ENCODE measurements at regions not wholly inside any gene's neighbourhood (a gene's known extent, or its start where the extent isn't known, plus 50 kb on each side); places are given as distances from the start of the nearest gene placed in this dataset.

- Histone ChIP-seq H3K9me3 (no peaks in the 10 kb centered on the region), H3K27ac (no peak overlapping the region), H3K27me3 (no peaks in the 10 kb centered on the region), H3K4me1 (no peaks in the 10 kb centered on the region), H3K36me3 (no peaks in the 10 kb centered on the region), H3K4me3 (no peak overlapping the region)
- no peak for TF ChIP-seq POLR2A (IDR thresholded peaks at IDR 0.05)
- TF ChIP-seq, protein P1, sequence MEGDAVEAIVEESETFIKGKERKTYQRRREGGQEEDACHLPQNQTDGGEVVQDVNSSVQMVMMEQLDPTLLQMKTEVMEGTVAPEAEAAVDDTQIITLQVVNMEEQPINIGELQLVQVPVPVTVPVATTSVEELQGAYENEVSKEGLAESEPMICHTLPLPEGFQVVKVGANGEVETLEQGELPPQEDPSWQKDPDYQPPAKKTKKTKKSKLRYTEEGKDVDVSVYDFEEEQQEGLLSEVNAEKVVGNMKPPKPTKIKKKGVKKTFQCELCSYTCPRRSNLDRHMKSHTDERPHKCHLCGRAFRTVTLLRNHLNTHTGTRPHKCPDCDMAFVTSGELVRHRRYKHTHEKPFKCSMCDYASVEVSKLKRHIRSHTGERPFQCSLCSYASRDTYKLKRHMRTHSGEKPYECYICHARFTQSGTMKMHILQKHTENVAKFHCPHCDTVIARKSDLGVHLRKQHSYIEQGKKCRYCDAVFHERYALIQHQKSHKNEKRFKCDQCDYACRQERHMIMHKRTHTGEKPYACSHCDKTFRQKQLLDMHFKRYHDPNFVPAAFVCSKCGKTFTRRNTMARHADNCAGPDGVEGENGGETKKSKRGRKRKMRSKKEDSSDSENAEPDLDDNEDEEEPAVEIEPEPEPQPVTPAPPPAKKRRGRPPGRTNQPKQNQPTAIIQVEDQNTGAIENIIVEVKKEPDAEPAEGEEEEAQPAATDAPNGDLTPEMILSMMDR (IDR thresholded peaks at IDR 0.05): no peak
- no peak for TF ChIP-seq POLR2AphosphoS5 (IDR thresholded peaks at IDR 0.05)
- no peak for DNase-seq (ENCODE audit: low spot score in 2 of 2)
- intact Hi-C loops (cut with DNase I; ENCODE audit: low total_unique reads): no loop called here
Measured at GRCh38 chr2:134153294-134153880, 100.5 kb upstream of the MGAT5 start.

- no peak for DNase-seq (ENCODE audit: low spot score in 2 of 2)
Measured at GRCh38 chr2:134154246-134154645, 99.6 kb upstream of the MGAT5 start.

DNA sequence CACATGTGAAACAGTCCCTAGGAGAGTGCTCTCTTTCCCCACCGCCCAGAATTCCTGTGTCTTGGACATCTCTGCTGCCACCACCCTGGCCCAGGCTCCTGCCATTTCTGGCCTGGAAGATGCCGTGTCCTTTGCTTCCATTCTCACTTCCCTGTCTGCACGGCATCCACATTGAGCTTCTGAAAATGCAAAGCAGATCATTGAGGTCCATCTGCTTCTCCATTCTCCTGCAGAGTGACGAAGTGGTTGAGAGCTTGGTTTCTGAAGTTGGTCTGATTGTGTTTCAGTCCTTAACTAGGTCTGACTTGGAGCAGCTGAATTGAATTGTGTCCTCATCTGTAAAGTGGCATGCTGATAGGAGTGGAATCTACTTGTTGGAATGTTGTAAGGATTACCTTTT is 98.7 kb upstream of the MGAT5 start:
- no peak for DNase-seq (ENCODE audit: low spot score in 2 of 2)
- intact Hi-C loops (cut with DNase I; ENCODE audit: low total_unique reads): no loop called here

More at GRCh38 chr2:134154246-134154645, 99.6 kb upstream of the MGAT5 start:
- TF ChIP-seq, protein P1 (IDR thresholded peaks at IDR 0.05): no peak
- no peak for TF ChIP-seq POLR2A (IDR thresholded peaks at IDR 0.05)
- no peak for TF ChIP-seq POLR2AphosphoS5 (IDR thresholded peaks at IDR 0.05)
- intact Hi-C loops (cut with DNase I; ENCODE audit: low total_unique reads): no loop called here
- Histone ChIP-seq H3K9me3 (no peaks in the 10 kb centered on the region), H3K4me3 (no peak overlapping the region), H3K27ac (no peak overlapping the region), H3K4me1 (no peaks in the 10 kb centered on the region), H3K27me3 (no peaks in the 10 kb centered on the region), H3K36me3 (no peaks in the 10 kb centered on the region)

GRCh38 chr2:134158295-134158694 is 95.6 kb upstream of the MGAT5 start:
- Histone ChIP-seq H3K27ac (no peak overlapping the region), H3K4me3 (no peak overlapping the region), H3K9me3 (no peaks in the 10 kb centered on the region), H3K36me3 (no peaks in the 10 kb centered on the region), H3K4me1 (peaks cover 0 to 8% of the 10 kb centered on the region in 2 donors), H3K27me3 (no peaks in the 10 kb centered on the region)
- intact Hi-C loops (cut with DNase I; ENCODE audit: low total_unique reads): no loop called here
- DNase-seq (ENCODE audit: low spot score in 2 of 2): no peak
- TF ChIP-seq POLR2A (IDR thresholded peaks at IDR 0.05) (no peak), POLR2AphosphoS5 (IDR thresholded peaks at IDR 0.05) (no peak)
- TF ChIP-seq, protein P1 (IDR thresholded peaks at IDR 0.05): no peak

More for the DNA sequence above, 98.7 kb upstream of the MGAT5 start:
- no peak overlapping the region for H3K27ac ChIP-seq
- H3K36me3 ChIP-seq: no peaks in the 10 kb centered on the region
- TF ChIP-seq, protein P1 (IDR thresholded peaks at IDR 0.05): no peak
- no peak for TF ChIP-seq POLR2A (IDR thresholded peaks at IDR 0.05)
- TF ChIP-seq POLR2AphosphoS5 (IDR thresholded peaks at IDR 0.05): no peak
- H3K4me3 ChIP-seq: no peak overlapping the region
- H3K9me3 ChIP-seq: no peaks in the 10 kb centered on the region
- H3K4me1 ChIP-seq: no peaks in the 10 kb centered on the region
- H3K27me3 ChIP-seq: no peaks in the 10 kb centered on the region

DNA sequence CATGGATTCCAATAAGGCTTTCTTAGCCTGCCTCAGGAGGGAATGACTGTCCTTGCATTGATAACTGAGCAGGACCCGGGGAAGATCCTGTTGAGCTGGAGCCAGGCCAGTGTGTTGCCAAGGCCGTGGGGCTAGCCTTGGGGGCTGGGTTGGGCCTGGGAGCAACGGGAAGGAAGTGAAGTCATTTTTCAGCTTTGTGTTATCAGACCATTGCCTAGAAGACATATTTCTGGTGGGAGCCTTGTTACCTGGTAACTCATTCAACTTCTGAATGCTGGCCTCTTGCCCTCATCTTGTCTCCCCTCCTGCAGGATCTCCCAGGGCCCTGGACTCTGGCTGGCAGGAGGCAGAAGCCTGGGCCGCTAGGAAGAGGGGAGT is 92.7 kb upstream of the MGAT5 start:
- intact Hi-C loops (cut with DNase I; ENCODE audit: low total_unique reads): no loop called here
- Histone ChIP-seq H3K4me3 (no peak overlapping the region), H3K4me1 (peaks cover 0 to 8% of the 10 kb centered on the region in 2 donors), H3K27me3 (no peaks in the 10 kb centered on the region), H3K27ac (no peak overlapping the region), H3K36me3 (no peaks in the 10 kb centered on the region), H3K9me3 (no peaks in the 10 kb centered on the region)
- no peak for TF ChIP-seq POLR2A (IDR thresholded peaks at IDR 0.05)
- TF ChIP-seq POLR2AphosphoS5 (IDR thresholded peaks at IDR 0.05): no peak
- TF ChIP-seq, protein P1 (IDR thresholded peaks at IDR 0.05): no peak
- no peak for DNase-seq (ENCODE audit: low spot score in 2 of 2)
